ENCODE measurements at regions not wholly inside any gene's neighbourhood (a gene's known extent, or its start where the extent isn't known, plus 50 kb on each side); places are given as distances from the start of the nearest gene placed in this dataset.

DNA sequence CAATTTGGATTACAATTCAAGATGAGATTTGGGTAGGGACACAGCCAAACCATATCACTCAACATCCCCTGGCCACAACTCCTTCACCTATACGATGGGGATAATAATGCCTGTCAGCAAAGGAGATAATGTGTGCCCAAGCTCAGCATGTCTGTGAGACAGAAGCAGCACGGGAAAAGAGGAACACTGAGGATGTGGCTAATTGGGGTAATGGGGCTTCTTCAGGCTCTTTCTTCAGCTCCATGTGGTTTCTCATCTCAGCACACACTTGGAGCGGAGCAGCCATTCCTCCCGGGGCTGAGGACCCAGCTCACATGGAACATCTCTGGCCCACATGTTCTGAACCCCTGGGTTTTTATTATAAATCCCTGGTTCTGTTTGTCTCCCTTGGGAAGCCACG, 136.0 kb upstream of the NAMPT start:
- peaks cover 0 to 23% (median 11%) of the 10 kb centered on the region in 11 donors for H3K9me3 Mint-ChIP-seq
- intact Hi-C loops (cut with micrococcal nuclease): loop anchor here in 1 of 2 donors (10.0 kb wide), 1 partner anchor 616 kb away; no protein-coding TSS in a partner anchor
- POLR2A ChIA-PET: no interaction called here

DNA sequence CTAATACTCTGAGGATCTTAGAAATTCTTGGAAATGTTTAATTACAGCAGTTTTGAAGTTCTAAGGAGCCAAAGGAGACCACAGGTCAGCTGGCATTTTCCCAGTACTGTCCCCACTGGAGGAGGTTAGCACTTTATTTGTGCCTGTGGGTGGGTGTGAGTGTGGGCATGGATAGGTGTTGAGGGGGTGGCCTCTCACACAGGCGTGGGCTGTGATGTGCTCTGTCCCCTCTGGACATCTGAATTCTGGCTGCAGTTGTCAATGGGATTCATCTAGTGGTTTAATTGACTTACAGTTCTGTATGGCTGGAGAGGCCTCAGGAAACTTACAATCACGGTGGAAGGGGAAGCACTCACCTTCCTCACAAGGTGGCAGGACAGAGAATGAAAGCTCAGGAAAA, 135.4 kb upstream of the NAMPT start:
- no peak overlapping the region for H3K27ac ChIP-seq (ENCODE audit: low read depth, low read length)
- H3K27ac Mint-ChIP-seq: no peak overlapping the region

More for the DNA sequence above, 136.0 kb upstream of the NAMPT start:
- H3K27ac ChIP-seq (ENCODE audit: low read depth, low read length): no peak overlapping the region
- peaks cover 0 to 39% (median 6%) of the 10 kb centered on the region in 7 donors for H3K4me1 Mint-ChIP-seq
- H3K27me3 ChIP-seq (ENCODE audit: control insufficient read depth in 2 of 2, insufficient read depth in 2 of 2, low read length in 2 of 2): no peaks in the 10 kb centered on the region
- peaks cover 0 to 40% (median 21%) of the 10 kb centered on the region in 5 donors for H3K27me3 Mint-ChIP-seq
- peaks cover 0 to 7% (median 6%) of the 10 kb centered on the region in 5 donors for H3K36me3 Mint-ChIP-seq
- H3K4me3 Mint-ChIP-seq: no peak overlapping the region
- ATAC-seq: no peak
- no peak overlapping the region for H3K4me3 ChIP-seq (ENCODE audit: low read length)
- no peak overlapping the region for H3K27ac Mint-ChIP-seq
- H3K4me1 ChIP-seq (ENCODE audit: control insufficient read depth in 2 of 2, insufficient read depth in 2 of 2, low read length in 2 of 2): no peaks in the 10 kb centered on the region
- H3K36me3 ChIP-seq (ENCODE audit: control insufficient read depth in 2 of 3, insufficient read depth in 3 of 3, low read length in 3 of 3): no peaks in the 10 kb centered on the region
- no peak for DNase-seq
- H3K9me3 ChIP-seq (ENCODE audit: control insufficient read depth in 2 of 3, low read length in 3 of 3): no peaks in the 10 kb centered on the region
- CTCF ChIA-PET: no interaction called here

DNA sequence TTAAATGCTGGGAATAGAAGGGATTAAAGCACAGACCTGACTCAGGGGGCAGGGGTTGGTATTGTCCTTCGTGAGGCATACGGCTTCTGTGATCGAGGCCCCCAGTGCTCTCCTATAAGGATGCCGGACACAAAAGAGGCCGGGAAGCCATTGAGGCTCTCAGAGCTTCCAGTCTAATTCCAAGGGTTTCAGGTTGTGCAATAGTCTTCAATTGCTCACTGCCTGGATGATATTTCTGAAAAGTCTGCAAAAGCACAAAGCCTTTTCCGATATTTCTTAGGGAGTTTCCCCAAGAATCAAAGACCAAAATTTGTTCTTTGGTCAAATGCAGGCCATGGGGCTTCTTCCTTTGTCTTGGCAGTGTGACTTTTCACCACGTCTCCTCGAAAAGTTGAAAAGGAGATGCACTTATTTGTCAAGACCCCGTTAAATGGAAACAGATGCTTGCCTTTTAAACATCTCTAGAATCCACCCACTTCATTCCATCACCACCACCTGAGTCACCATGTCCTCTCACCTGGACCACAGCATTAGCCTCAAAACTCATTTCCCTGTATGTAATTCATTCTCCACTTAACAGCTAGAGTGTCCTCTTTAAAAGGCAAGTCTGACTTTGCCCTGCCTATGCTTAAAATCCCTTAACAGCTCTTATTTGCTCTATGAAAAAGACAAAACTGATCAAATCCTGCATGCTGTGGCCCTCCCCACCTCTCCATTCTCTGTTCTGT, 134.8 kb upstream of the NAMPT start:
- peaks cover 0 to 30% (median 14%) of the 10 kb centered on the region in 11 donors for H3K9me3 Mint-ChIP-seq
- intact Hi-C loops (cut with micrococcal nuclease): loop anchor here in 1 of 2 donors (10.0 kb wide), 1 partner anchor 615 kb away; no protein-coding TSS in a partner anchor
- ATAC-seq: no peak
- H3K27me3 ChIP-seq (ENCODE audit: control insufficient read depth in 2 of 2, insufficient read depth in 2 of 2, low read length in 2 of 2): no peaks in the 10 kb centered on the region
- no peaks in the 10 kb centered on the region for H3K9me3 ChIP-seq (ENCODE audit: control insufficient read depth in 2 of 3, low read length in 3 of 3)
- no peaks in the 10 kb centered on the region for H3K4me1 ChIP-seq (ENCODE audit: control insufficient read depth in 2 of 2, insufficient read depth in 2 of 2, low read length in 2 of 2)
- H3K27ac ChIP-seq (ENCODE audit: low read depth, low read length): no peak overlapping the region
- H3K27me3 Mint-ChIP-seq: peaks cover 0 to 51% (median 21%) of the 10 kb centered on the region in 5 donors
- DNase-seq: peak in 1 of 9 donors; percentile 32
- no peaks in the 10 kb centered on the region for H3K36me3 ChIP-seq (ENCODE audit: control insufficient read depth in 2 of 3, insufficient read depth in 3 of 3, low read length in 3 of 3)
- peaks cover 0 to 12% (median 6%) of the 10 kb centered on the region in 5 donors for H3K36me3 Mint-ChIP-seq
- no peak overlapping the region for H3K4me3 ChIP-seq (ENCODE audit: low read length)
- CTCF ChIA-PET: no interaction called here
- POLR2A ChIA-PET: no interaction called here
- H3K4me1 Mint-ChIP-seq: peaks cover 0 to 28% (median 0%) of the 10 kb centered on the region in 7 donors
- H3K27ac Mint-ChIP-seq: no peak overlapping the region
- no peak overlapping the region for H3K4me3 Mint-ChIP-seq

More for the DNA sequence above, 135.4 kb upstream of the NAMPT start:
- H3K4me1 ChIP-seq (ENCODE audit: control insufficient read depth in 2 of 2, insufficient read depth in 2 of 2, low read length in 2 of 2): no peaks in the 10 kb centered on the region
- DNase-seq (no peak), ATAC-seq (no peak)
- ChIA-PET POLR2A (no interaction called here), CTCF (no interaction called here)
- Mint-ChIP-seq H3K36me3 (peaks cover 0 to 12% (median 6%) of the 10 kb centered on the region in 5 donors), H3K27me3 (peaks cover 0 to 46% (median 21%) of the 10 kb centered on the region in 5 donors), H3K4me1 (peaks cover 0 to 34% (median 5%) of the 10 kb centered on the region in 7 donors), H3K4me3 (no peak overlapping the region), H3K9me3 (peaks cover 0 to 28% (median 14%) of the 10 kb centered on the region in 11 donors)
- intact Hi-C loops (cut with micrococcal nuclease): loop anchor here in 1 of 2 donors (10.0 kb wide), 1 partner anchor 615 kb away; no protein-coding TSS in a partner anchor
- H3K27me3 ChIP-seq (ENCODE audit: control insufficient read depth in 2 of 2, insufficient read depth in 2 of 2, low read length in 2 of 2): no peaks in the 10 kb centered on the region
- no peaks in the 10 kb centered on the region for H3K36me3 ChIP-seq (ENCODE audit: control insufficient read depth in 2 of 3, insufficient read depth in 3 of 3, low read length in 3 of 3)
- no peaks in the 10 kb centered on the region for H3K9me3 ChIP-seq (ENCODE audit: control insufficient read depth in 2 of 3, low read length in 3 of 3)
- no peak overlapping the region for H3K4me3 ChIP-seq (ENCODE audit: low read length)

DNA sequence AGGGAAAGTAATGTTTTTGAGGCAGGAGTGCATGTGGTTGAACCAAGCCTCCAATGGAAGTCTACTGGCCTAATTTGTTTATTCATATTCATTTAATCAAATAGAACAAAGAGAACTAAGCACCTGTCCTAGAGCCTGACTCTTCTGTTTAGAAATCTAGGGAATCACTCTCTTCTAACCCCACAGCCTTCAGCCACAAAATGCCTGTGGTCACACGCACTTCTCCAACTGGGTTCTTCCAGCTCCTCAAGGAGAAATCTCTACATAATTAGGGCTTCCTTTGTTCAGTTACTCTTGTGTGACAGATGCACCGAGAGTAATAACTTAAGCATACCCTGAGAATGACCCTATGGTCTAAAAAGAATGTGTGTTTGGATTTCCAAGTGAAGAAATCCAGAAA, 133.7 kb upstream of the NAMPT start:
- H3K27ac Mint-ChIP-seq: no peak overlapping the region
- ATAC-seq (no peak), DNase-seq (no peak)
- no peak overlapping the region for H3K4me3 ChIP-seq (ENCODE audit: low read length)
- ChIA-PET POLR2A (no interaction called here), CTCF (no interaction called here)
- no peaks in the 10 kb centered on the region for H3K9me3 ChIP-seq (ENCODE audit: control insufficient read depth in 2 of 3, low read length in 3 of 3)
- H3K27me3 Mint-ChIP-seq: peaks cover 0 to 47% (median 22%) of the 10 kb centered on the region in 5 donors
- H3K27ac ChIP-seq (ENCODE audit: low read depth, low read length): no peak overlapping the region
- no peak overlapping the region for H3K4me3 Mint-ChIP-seq
- H3K36me3 ChIP-seq (ENCODE audit: control insufficient read depth in 2 of 3, insufficient read depth in 3 of 3, low read length in 3 of 3): no peaks in the 10 kb centered on the region
- peaks cover 0 to 12% (median 6%) of the 10 kb centered on the region in 5 donors for H3K36me3 Mint-ChIP-seq
- no peaks in the 10 kb centered on the region for H3K27me3 ChIP-seq (ENCODE audit: control insufficient read depth in 2 of 2, insufficient read depth in 2 of 2, low read length in 2 of 2)
- intact Hi-C loops (cut with micrococcal nuclease): no loop called here
- H3K4me1 ChIP-seq (ENCODE audit: control insufficient read depth in 2 of 2, insufficient read depth in 2 of 2, low read length in 2 of 2): no peaks in the 10 kb centered on the region
- peaks cover 0 to 24% (median 0%) of the 10 kb centered on the region in 7 donors for H3K4me1 Mint-ChIP-seq
- peaks cover 0 to 30% (median 14%) of the 10 kb centered on the region in 11 donors for H3K9me3 Mint-ChIP-seq

DNA sequence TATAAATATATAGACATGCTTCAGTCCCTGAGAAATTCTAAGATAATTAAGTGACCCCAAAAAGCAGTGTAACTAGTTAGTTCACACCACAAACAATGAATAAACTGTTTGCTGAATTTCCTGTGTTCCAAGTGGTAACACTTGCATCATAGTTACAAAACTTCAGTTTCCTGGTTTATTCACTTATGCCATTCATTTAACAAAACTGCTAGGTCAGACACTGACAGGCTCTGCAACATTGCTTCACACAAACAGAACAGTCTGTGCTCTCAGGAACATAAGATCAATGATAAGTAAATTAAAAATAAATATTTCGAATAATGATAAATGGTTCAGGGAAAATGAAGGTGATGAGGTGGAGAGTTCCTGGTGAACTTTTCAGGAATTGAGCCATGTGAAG, 133.3 kb upstream of the NAMPT start:
- H3K4me1 ChIP-seq (ENCODE audit: control insufficient read depth in 2 of 2, insufficient read depth in 2 of 2, low read length in 2 of 2): no peaks in the 10 kb centered on the region
- no peak for DNase-seq

DNA sequence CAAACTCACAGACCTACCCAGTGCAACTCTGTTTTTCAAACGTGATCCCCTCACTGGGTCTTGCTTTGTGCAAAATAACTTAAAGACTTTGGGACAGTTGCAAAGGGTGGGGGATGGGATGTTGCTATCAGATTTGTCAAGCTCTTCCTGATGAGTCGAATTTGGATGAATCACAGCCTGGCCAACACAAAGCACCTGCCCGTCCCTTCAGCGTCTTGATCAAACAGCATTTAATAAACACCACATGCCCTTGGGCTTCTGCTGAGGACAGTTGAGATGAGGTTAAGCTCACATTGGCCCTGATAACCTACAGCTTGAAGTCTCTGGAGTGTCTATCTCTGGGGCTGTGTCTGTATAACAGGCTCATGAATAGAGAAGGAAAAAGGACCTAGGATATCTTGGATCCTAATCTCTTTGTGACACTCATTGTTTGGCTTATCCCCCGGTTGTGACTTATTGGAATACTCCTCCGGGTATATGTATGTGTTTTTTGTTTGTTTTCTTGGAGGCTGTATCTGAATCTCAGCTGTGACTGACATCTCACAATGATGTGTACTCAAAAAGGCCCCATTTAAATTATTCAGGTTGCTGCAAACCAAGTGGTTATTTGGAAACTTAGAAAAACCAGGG, 132.6 kb upstream of the NAMPT start:
- Mint-ChIP-seq H3K4me3 (no peak overlapping the region), H3K4me1 (peaks cover 0 to 20% (median 0%) of the 10 kb centered on the region in 7 donors), H3K9me3 (peaks cover 0 to 30% (median 14%) of the 10 kb centered on the region in 11 donors), H3K36me3 (peaks cover 0 to 12% (median 6%) of the 10 kb centered on the region in 5 donors), H3K27ac (no peak overlapping the region), H3K27me3 (peaks cover 0 to 49% (median 23%) of the 10 kb centered on the region in 5 donors)
- Histone ChIP-seq H3K4me1 (ENCODE audit: control insufficient read depth in 2 of 2, insufficient read depth in 2 of 2, low read length in 2 of 2) (no peaks in the 10 kb centered on the region), H3K9me3 (ENCODE audit: control insufficient read depth in 2 of 3, low read length in 3 of 3) (no peaks in the 10 kb centered on the region), H3K27ac (ENCODE audit: low read depth, low read length) (no peak overlapping the region), H3K36me3 (ENCODE audit: control insufficient read depth in 2 of 3, insufficient read depth in 3 of 3, low read length in 3 of 3) (no peaks in the 10 kb centered on the region), H3K27me3 (ENCODE audit: control insufficient read depth in 2 of 2, insufficient read depth in 2 of 2, low read length in 2 of 2) (no peaks in the 10 kb centered on the region), H3K4me3 (ENCODE audit: low read length) (no peak overlapping the region)
- POLR2A ChIA-PET: no interaction called here
- no peak for DNase-seq
- intact Hi-C loops (cut with micrococcal nuclease): no loop called here
- ATAC-seq: no peak
- CTCF ChIA-PET: no interaction called here

More for the DNA sequence above, 133.3 kb upstream of the NAMPT start:
- Histone ChIP-seq H3K27ac (ENCODE audit: low read depth, low read length) (no peak overlapping the region), H3K36me3 (ENCODE audit: control insufficient read depth in 2 of 3, insufficient read depth in 3 of 3, low read length in 3 of 3) (no peaks in the 10 kb centered on the region), H3K9me3 (ENCODE audit: control insufficient read depth in 2 of 3, low read length in 3 of 3) (no peaks in the 10 kb centered on the region), H3K4me3 (ENCODE audit: low read length) (no peak overlapping the region), H3K27me3 (ENCODE audit: control insufficient read depth in 2 of 2, insufficient read depth in 2 of 2, low read length in 2 of 2) (no peaks in the 10 kb centered on the region)
- Mint-ChIP-seq H3K4me1 (peaks cover 0 to 20% (median 0%) of the 10 kb centered on the region in 7 donors), H3K36me3 (peaks cover 0 to 12% (median 6%) of the 10 kb centered on the region in 5 donors), H3K27me3 (peaks cover 0 to 49% (median 23%) of the 10 kb centered on the region in 5 donors), H3K27ac (no peak overlapping the region), H3K4me3 (no peak overlapping the region), H3K9me3 (peaks cover 0 to 30% (median 14%) of the 10 kb centered on the region in 11 donors)
- intact Hi-C loops (cut with micrococcal nuclease): no loop called here
- ChIA-PET POLR2A (no interaction called here), CTCF (no interaction called here)
- peak; percentile 69 for ATAC-seq

Measured in naive thymus-derived CD4-positive, alpha-beta T cell (primary cell).